OCI-LY3 (cell line): ENCODE measurements at regions not wholly inside any gene's neighbourhood (a gene's known extent, or its start where the extent isn't known, plus 50 kb on each side); places are given as distances from the start of the nearest gene placed in this dataset.

Experiments
- CTCF ChIP-seq: fragments of 200-600, 300-600 bp; sonication (generic); IDR thresholded peaks from 2 replicates; pipeline ENCODE4 v1.5.1; 2014; ENCODE audit warnings: antibody characterized with exemption, low read length, low read depth
- EZH2phosphoT487 ChIP-seq: fragments of 200-600 bp; shearing (Covaris generic); IDR thresholded peaks from 2 replicates; pipeline ENCODE4 v1.6.1; 2018; ENCODE audit warnings: antibody characterized with exemption, mixed run types, low read depth

- TF ChIP-seq EZH2phosphoT487, result no peak
- no peak for TF ChIP-seq CTCF
Measured at GRCh38 chr10:131435760-131436457, 124.4 kb upstream of the TCERG1L start.
